ENCODE measurements at regions not wholly inside any gene's neighbourhood (a gene's known extent, or its start where the extent isn't known, plus 50 kb on each side); places are given as distances from the start of the nearest gene placed in this dataset.

DNA sequence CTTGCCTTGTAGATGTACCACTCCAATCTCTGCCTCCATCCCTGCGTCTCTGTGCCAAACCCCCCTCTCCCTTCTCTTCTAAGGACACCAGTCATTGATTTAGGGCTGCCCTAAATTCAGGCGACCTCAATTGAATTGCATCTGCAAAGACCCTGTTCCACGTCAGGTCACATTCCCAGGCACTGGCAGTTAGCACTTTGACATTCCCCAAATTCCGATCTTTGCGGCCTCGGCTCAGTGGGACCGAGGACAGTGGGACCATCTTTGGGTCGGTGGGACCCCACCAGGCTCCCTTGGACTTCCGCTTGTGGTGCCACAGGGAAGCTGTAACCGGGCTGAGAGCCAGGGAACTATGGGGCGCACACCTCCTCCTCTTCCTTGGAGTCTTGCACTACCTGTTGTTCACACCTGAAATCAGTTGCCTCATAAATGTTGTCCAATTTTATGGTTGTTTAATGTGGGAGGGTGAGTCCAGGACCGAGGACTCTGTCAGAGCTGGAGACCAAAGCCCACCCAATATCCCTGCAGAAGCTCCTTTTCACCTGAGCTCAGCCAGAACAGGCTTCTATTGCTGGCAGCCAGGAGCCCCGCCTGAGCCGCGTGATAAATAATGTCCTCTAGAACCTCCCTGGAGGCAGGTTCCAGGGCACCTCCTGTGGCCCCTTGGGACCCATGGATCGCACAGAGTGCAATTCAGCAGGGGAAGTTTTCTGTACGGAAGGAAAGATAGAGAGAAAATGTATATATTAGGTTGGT, 271.6 kb downstream of the EIPR1 start:
- H2AFZ ChIP-seq (ENCODE audit: control insufficient read depth, low read depth, low read length) = no peak overlapping the region
- no peaks in the 10 kb centered on the region for H3K36me3 ChIP-seq (ENCODE audit: control insufficient read depth in 2 of 2, insufficient read depth in 2 of 2, low read length in 1 of 2)
- H3K79me2 ChIP-seq (ENCODE audit: control insufficient read depth, insufficient read depth, low read length) = no peaks in the 10 kb centered on the region
- SMC1A ChIA-PET (ENCODE audit: uncharacterized antibody, unreplicated experiment) = no interaction called here
- RAD21 ChIA-PET (ENCODE audit: unreplicated experiment) = interaction anchor here (0.7 kb wide), 1 partner anchor 546 kb away, joined by 3 read pairs; no protein-coding TSS in a partner anchor
- H3K4me1 ChIP-seq (ENCODE audit: control insufficient read depth, insufficient read depth, low read length) = no peaks in the 10 kb centered on the region
- H3K4me2 ChIP-seq (ENCODE audit: control insufficient read depth, insufficient read depth) = no peak overlapping the region
- H3K9ac ChIP-seq (ENCODE audit: control insufficient read depth, insufficient read depth, low read length) = no peak overlapping the region
- intact Hi-C loops (cut with micrococcal nuclease; ENCODE audit: unreplicated experiment) (no loop called here), in situ Hi-C loops (cut with MboI) (no loop called here)
- no peaks in the 10 kb centered on the region; a peak in 1 of 4 replicates for H3K27me3 ChIP-seq (replicated peaks in 1 of 2; ENCODE audit: control insufficient read depth in 2 of 2, insufficient read depth in 2 of 2, low read length in 1 of 2)
- H3K4me3 ChIP-seq = no peak overlapping the region
- FAIRE-seq = no peak
- TF ChIP-seq RB1 (IDR thresholded peaks at IDR 0.05; ENCODE audit: borderline replicate concordance) (no peak), POLR2AphosphoS5 (IDR thresholded peaks at IDR 0.05; ENCODE audit: low read length) (no peak), SIX5 (IDR thresholded peaks at IDR 0.05; ENCODE audit: low read depth, low read length, severe bottlenecking) (no peak), YY1 (IDR thresholded peaks at IDR 0.05; ENCODE audit: low read depth, low read length) (no peak), KAT2A (conservative IDR thresholded peaks at IDR 0.05; ENCODE audit: control insufficient read depth, low read depth, low read length) (no peak), BCL3 (IDR thresholded peaks at IDR 0.05; ENCODE audit: borderline replicate concordance, insufficient read depth, low read depth, low read length, poor library complexity, severe bottlenecking) (no peak), RUNX3 (IDR thresholded peaks at IDR 0.05; ENCODE audit: low read length) (no peak), CHD2 (IDR thresholded peaks at IDR 0.05; ENCODE audit: borderline replicate concordance, low read depth, low read length) (no peak), ZSCAN29 (IDR thresholded peaks at IDR 0.05) (no peak), PAX5 (IDR thresholded peaks at IDR 0.05; ENCODE audit: borderline replicate concordance, low read depth, low read length) (no peak), FOS (IDR thresholded peaks at IDR 0.05; ENCODE audit: borderline replicate concordance, extremely low read depth, insufficient read length) (no peak), BRCA1 (IDR thresholded peaks at IDR 0.05; ENCODE audit: low read depth, low read length) (no peak), BCLAF1 (IDR thresholded peaks at IDR 0.05) (no peak), MEF2B (IDR thresholded peaks at IDR 0.05; ENCODE audit: partially characterized antibody, poor library complexity, severe bottlenecking) (no peak)
- H3K9me3 ChIP-seq (replicated peaks; ENCODE audit: control insufficient read depth, insufficient read depth, low read length) = no peaks in the 10 kb centered on the region; the same call in none of the 3 replicates
- H3K27ac ChIP-seq (ENCODE audit: control insufficient read depth, insufficient read depth) = no peak overlapping the region
- no peak for DNase-seq (ENCODE audit: low read depth, low spot score)
- POLR2A ChIA-PET = no interaction called here
- BruUV-seq (replicated peaks) = no TSS peak
- CTCF ChIA-PET = no interaction called here
- no peaks in the 10 kb centered on the region for H4K20me1 ChIP-seq (ENCODE audit: control insufficient read depth, insufficient read depth)
- WGBS (ENCODE audit: insufficient coverage, insufficient replicate concordance, low lambda C conversion rate, missing lambda C conversion rate) = 39% methylated on average over 17 of the region's 17 CpGs
- no peak for ATAC-seq

Measured in GM12878 (cell line).